HG03565 (cell line): ENCODE measurements at regions not wholly inside any gene's neighbourhood (a gene's known extent, or its start where the extent isn't known, plus 50 kb on each side); places are given as distances from the start of the nearest gene placed in this dataset.
"Not testable (repeated sequence)": the region's sequence is repeated elsewhere in the genome, so short reads cannot be mapped to it uniquely, and the experiment has no call there.

Source experiments
- ATAC-seq: cut with Tn5 transposase; IDR thresholded peaks from one replicate; pipeline ENCODE4 v1.9.1; 2021; ENCODE audit warnings: mild to moderate bottlenecking, moderate library complexity; ENCODE audit not compliant: unreplicated experiment

- ATAC-seq: no peak
These were observed 719.1 kb upstream of the B3GALT2 start for GRCh38 chr1:193905288-193906085.

- no peak for ATAC-seq
These were observed 705.4 kb upstream of the B3GALT2 start for GRCh38 chr1:193891788-193892187.

- ATAC-seq: no peak
These were observed 704.5 kb upstream of the B3GALT2 start for GRCh38 chr1:193890935-193891334.

- ATAC-seq: no peak
These were observed 698.6 kb upstream of the B3GALT2 start for GRCh38 chr1:193884848-193885558.

GRCh38 chr1:193877920-193878319 is 691.5 kb upstream of the B3GALT2 start:
- not testable (repeated sequence) for ATAC-seq

GRCh38 chr1:193868425-193868824 is 682.0 kb upstream of the B3GALT2 start:
- ATAC-seq: no peak

- no peak for ATAC-seq
These were observed 669.8 kb upstream of the B3GALT2 start for GRCh38 chr1:193856261-193856660.

GRCh38 chr1:193850745-193851144 is 664.3 kb upstream of the B3GALT2 start:
- ATAC-seq: no peak

GRCh38 chr1:193846876-193847604 is 660.6 kb upstream of the B3GALT2 start:
- ATAC-seq: no peak

GRCh38 chr1:193846411-193846810 is 660.0 kb upstream of the B3GALT2 start:
- ATAC-seq: no peak

- ATAC-seq: no peak
These were observed 655.4 kb upstream of the B3GALT2 start for GRCh38 chr1:193841857-193842256.

GRCh38 chr1:193831465-193831864 is 645.1 kb upstream of the B3GALT2 start:
- ATAC-seq: no peak

- no peak for ATAC-seq
These were observed 641.1 kb upstream of the B3GALT2 start for GRCh38 chr1:193827516-193827915.

- no peak for ATAC-seq
These were observed 633.0 kb upstream of the B3GALT2 start for GRCh38 chr1:193819376-193819775.

- ATAC-seq: no peak
These were observed 620.8 kb upstream of the B3GALT2 start for GRCh38 chr1:193807208-193807607.

GRCh38 chr1:193806079-193807048 is 620.0 kb upstream of the B3GALT2 start:
- peak; percentile 41 for ATAC-seq

- ATAC-seq: no peak
These were observed 613.7 kb upstream of the B3GALT2 start for GRCh38 chr1:193799948-193800690.

- ATAC-seq: no peak
These were observed 613.0 kb upstream of the B3GALT2 start for GRCh38 chr1:193799371-193799770.

GRCh38 chr1:193794239-193794638 is 607.8 kb upstream of the B3GALT2 start:
- no peak for ATAC-seq

- ATAC-seq: no peak
These were observed 605.3 kb upstream of the B3GALT2 start for GRCh38 chr1:193791746-193792145.
